ENCODE measurements at regions not wholly inside any gene's neighbourhood (a gene's known extent, or its start where the extent isn't known, plus 50 kb on each side); places are given as distances from the start of the nearest gene placed in this dataset.
"Not testable (repeated sequence)": the region's sequence is repeated elsewhere in the genome, so short reads cannot be mapped to it uniquely, and the experiment has no call there.

DNA sequence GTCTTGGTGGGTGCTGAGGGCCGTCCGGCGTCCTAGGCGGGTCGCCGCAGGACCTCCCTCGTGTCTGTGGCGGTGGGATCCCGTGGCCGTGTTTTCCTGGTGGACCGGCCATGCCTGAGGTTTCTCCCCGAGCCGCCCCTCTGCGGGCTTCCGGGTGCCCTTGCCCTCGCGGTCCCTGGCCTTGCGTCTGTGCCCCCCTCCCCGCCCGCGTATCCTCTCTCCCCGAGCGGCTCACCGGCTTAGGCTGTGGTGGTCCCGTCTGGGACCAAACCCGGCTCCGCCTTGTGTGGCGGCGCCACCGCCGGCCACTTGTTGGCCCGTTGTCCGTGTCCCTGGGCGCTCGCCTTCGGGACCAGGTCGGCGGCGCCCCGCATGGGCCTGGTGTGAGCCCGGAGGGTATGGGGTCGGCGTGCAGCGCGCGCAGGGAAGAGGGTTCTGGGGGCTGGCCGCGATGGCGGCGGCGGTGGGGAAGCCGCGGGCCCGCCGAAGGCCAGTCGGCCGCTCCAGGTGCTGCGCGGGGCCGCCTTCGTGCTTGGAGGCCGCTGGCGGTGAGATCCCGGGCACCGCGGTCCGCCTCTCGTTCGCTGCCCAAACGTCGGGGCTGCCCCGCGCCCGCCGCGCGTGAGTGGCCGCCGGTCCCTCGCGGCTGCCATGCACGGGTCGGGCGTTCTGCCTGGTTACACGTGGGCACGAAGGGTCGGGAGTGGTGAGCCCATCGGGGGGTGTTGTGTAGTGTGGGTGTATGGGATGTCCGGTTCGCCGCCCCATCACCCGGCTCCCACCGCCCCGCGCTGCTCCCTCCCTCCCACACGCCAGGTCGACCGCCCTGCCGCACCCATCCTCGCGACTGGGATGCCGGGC, 3899.1 kb upstream of the OR11H1 start:
- peaks cover 25% of the 10 kb centered on the region for H3K9me3 ChIP-seq
- no peaks in the 10 kb centered on the region for H3K4me1 ChIP-seq (ENCODE audit: control insufficient read depth in 1 of 2, low read depth in 2 of 2)
- no peaks in the 10 kb centered on the region for H3K36me3 ChIP-seq
- H3K4me3 ChIP-seq, result no peak overlapping the region
- ATAC-seq (ENCODE audit: insufficient number of reproducible peaks, low FRiP score, low read depth) (no peak), DNase-seq (ENCODE audit: low spot score) (no peak)
- H3K27me3 ChIP-seq (replicated peaks; ENCODE audit: insufficient read depth), result no peaks in the 10 kb centered on the region
- no peak overlapping the region for H3K27ac ChIP-seq
- TF ChIP-seq, protein P1, sequence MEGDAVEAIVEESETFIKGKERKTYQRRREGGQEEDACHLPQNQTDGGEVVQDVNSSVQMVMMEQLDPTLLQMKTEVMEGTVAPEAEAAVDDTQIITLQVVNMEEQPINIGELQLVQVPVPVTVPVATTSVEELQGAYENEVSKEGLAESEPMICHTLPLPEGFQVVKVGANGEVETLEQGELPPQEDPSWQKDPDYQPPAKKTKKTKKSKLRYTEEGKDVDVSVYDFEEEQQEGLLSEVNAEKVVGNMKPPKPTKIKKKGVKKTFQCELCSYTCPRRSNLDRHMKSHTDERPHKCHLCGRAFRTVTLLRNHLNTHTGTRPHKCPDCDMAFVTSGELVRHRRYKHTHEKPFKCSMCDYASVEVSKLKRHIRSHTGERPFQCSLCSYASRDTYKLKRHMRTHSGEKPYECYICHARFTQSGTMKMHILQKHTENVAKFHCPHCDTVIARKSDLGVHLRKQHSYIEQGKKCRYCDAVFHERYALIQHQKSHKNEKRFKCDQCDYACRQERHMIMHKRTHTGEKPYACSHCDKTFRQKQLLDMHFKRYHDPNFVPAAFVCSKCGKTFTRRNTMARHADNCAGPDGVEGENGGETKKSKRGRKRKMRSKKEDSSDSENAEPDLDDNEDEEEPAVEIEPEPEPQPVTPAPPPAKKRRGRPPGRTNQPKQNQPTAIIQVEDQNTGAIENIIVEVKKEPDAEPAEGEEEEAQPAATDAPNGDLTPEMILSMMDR (IDR thresholded peaks at IDR 0.05), result no peak

DNA sequence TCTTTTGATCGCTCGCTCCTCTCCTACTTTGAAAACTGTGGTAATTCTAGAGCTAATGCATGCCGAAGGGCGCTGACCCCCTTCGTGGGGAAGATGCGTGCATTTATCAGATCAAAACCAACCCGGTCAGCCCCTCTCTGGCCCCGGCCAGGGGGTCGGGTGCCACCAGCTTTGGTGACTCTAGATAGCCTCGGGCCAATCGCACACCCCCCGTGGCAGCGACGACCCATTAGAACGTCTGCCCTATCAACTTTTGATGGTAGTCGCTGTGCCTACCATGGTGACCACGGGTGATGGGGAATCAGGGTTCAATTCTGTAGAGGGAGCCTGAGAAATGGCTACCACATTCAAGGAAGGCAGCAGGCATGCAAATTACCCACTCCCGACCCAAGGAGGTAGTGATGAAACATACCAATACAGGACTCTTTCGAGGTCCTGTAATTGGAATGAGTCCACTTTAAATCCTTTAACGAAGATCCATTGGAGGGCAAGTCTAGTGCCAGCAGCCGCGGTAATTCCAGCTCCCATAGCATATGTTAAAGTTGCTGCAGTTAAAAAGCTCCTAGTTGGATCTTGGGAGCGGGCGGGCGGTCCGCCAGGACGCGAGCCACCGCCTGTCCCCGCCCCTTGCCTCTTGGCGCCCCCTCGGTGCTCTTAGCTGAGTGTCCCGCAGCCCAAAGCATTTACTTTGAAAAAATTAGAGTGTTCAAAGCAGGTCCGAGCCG, 3898.2 kb upstream of the OR11H1 start:
- Histone ChIP-seq H3K9me3 (peaks cover 25% of the 10 kb centered on the region), H3K36me3 (no peaks in the 10 kb centered on the region), H3K27me3 (replicated peaks; ENCODE audit: insufficient read depth) (no peaks in the 10 kb centered on the region), H3K4me1 (ENCODE audit: control insufficient read depth in 1 of 2, low read depth in 2 of 2) (no peaks in the 10 kb centered on the region), H3K27ac (no peak overlapping the region), H3K4me3 (no peak overlapping the region)
- ATAC-seq (ENCODE audit: insufficient number of reproducible peaks, low FRiP score, low read depth), result no peak
- no peak for DNase-seq (ENCODE audit: low spot score)
- TF ChIP-seq, protein P1 (IDR thresholded peaks at IDR 0.05), result no peak

DNA sequence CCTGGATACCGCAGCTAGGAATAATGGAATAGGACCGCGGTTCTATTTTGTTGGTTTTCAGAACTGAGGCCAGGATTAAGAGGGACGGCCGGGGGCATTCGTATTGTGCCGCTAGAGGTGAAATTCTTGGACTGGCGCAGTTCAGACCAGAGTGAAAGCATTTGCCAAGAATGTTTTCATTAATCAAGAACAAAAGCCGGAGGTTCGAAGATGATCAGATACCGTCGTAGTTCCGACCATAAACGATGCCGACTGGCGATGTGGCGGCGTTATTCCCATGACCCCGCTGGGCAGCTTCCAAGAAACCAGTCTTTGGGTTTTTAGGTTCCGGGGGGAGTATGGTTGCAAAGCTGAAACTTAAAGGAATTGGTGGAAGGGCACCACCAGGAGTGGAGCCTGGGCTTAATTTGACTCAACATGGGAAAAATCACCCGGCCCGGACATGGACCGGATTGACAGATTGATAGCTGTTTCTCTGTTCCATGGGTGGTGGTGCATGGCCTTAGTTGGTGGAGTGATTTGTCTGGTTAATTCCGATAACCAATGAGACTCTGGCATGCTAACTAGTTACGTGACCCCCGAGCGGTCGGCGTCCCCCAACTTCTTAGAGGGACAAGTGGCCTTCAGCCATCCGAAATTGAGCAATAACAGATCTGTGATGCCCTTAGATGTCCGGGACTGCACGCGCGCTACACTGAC, 3897.5 kb upstream of the OR11H1 start:
- H3K4me1 ChIP-seq (ENCODE audit: control insufficient read depth in 1 of 2, low read depth in 2 of 2); ATAC-seq (ENCODE audit: insufficient number of reproducible peaks, low FRiP score, low read depth); DNase-seq (ENCODE audit: low spot score); H3K27me3 ChIP-seq (replicated peaks; ENCODE audit: insufficient read depth); H3K4me3 ChIP-seq; H3K27ac ChIP-seq; H3K36me3 ChIP-seq: not testable (repeated sequence)
- H3K9me3 ChIP-seq, result peaks cover 25% of the 10 kb centered on the region
